HG03066 (cell line): ENCODE measurements at regions not wholly inside any gene's neighbourhood (a gene's known extent, or its start where the extent isn't known, plus 50 kb on each side); places are given as distances from the start of the nearest gene placed in this dataset.

Experiments used
- ATAC-seq: cut with Tn5 transposase; IDR thresholded peaks from one replicate; pipeline ENCODE4 v1.9.1; 2021; ENCODE audit warnings: low read depth; ENCODE audit not compliant: unreplicated experiment

GRCh38 chr17:63232565-63233310, 213.4 kb downstream of the CYB561 start:
- no peak for ATAC-seq

- no peak for ATAC-seq
Observed at GRCh38 chr17:63240106-63240505, 206.0 kb downstream of the CYB561 start.

GRCh38 chr17:63246344-63246743, 199.8 kb downstream of the CYB561 start:
- ATAC-seq = no peak

- ATAC-seq = no peak
Observed at GRCh38 chr17:63247706-63248105, 198.4 kb downstream of the CYB561 start.

- no peak for ATAC-seq
Observed at GRCh38 chr17:63249256-63250004, 196.7 kb downstream of the CYB561 start.

- no peak for ATAC-seq
Observed at GRCh38 chr17:63250830-63251229, 195.3 kb downstream of the CYB561 start.

- no peak for ATAC-seq
Observed at GRCh38 chr17:63258785-63259184, 187.3 kb downstream of the CYB561 start.

- no peak for ATAC-seq
Observed at GRCh38 chr17:63262751-63263476, 183.2 kb downstream of the CYB561 start.

- no peak for ATAC-seq
Observed at GRCh38 chr17:63265526-63265925, 180.6 kb downstream of the CYB561 start.

GRCh38 chr17:63267846-63268245, 178.3 kb downstream of the CYB561 start:
- ATAC-seq = no peak

GRCh38 chr17:63268827-63269226, 177.3 kb downstream of the CYB561 start:
- ATAC-seq = no peak

- ATAC-seq = no peak
Observed at GRCh38 chr17:63270610-63271009, 175.5 kb downstream of the CYB561 start.

GRCh38 chr17:63274146-63274545, 172.0 kb downstream of the CYB561 start:
- no peak for ATAC-seq

- ATAC-seq = no peak
Observed at GRCh38 chr17:63275318-63275970, 170.7 kb downstream of the CYB561 start.

- ATAC-seq = no peak
Observed at GRCh38 chr17:63275971-63276745, 169.9 kb downstream of the CYB561 start.

GRCh38 chr17:63276821-63277220, 169.3 kb downstream of the CYB561 start:
- no peak for ATAC-seq

- no peak for ATAC-seq
Observed at GRCh38 chr17:63277629-63278028, 168.5 kb downstream of the CYB561 start.

- no peak for ATAC-seq
Observed at GRCh38 chr17:63278728-63279442, 167.2 kb downstream of the CYB561 start.

- ATAC-seq = no peak
Observed at GRCh38 chr17:63279498-63280230, 166.4 kb downstream of the CYB561 start.
